HG02970 (cell line): ENCODE measurements at regions not wholly inside any gene's neighbourhood (a gene's known extent, or its start where the extent isn't known, plus 50 kb on each side); places are given as distances from the start of the nearest gene placed in this dataset.

Experiments
- ATAC-seq: cut with Tn5 transposase; IDR thresholded peaks from one replicate; pipeline ENCODE4 v1.9.1; 2021; ENCODE audit warnings: mild to moderate bottlenecking, moderate library complexity, moderate number of reproducible peaks; ENCODE audit not compliant: unreplicated experiment, low FRiP score

DNA sequence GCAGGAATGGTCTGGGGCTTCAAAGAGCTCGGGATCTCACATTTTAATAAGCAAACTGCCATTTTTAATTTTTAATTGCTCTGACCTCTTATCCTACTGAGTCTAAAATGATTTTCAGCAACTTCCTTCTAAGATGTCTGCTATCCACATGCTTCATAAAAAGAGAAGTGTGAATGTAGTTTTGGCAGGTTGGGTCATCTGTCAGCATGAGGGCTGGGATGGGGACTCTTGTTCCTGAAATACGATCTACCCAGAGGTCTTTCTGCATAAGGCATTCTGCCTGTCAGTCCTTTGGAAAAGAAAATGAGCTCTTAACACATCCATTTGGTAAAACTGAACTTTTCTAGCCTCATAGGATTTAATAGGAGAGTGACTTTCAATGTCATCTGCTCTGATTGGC lies 252.8 kb upstream of the APCDD1 start:
- no peak for ATAC-seq

DNA sequence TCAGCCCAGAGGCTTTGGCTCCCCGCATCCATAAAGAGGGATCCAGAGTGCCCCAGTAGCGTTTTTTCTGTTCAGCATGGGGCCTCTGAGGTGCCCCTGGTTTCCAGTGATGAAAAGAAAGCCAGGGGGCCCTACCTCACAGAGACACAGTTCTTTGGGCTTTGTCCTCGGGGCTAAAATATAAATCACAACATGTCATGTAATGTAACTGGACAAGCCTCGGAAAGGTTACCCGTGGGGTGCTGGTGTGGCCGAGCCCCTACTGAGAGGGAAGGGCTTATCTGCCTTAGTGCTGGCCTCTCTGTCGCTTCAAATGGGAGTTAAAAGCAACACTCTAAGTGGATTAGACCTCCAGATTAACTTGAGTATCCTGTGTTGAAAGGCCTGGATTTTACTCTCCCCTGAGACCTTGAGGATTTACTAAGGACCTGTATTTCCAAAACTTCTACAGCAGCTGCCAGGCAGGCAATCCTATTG lies 251.6 kb upstream of the APCDD1 start:
- ATAC-seq, result no peak

DNA sequence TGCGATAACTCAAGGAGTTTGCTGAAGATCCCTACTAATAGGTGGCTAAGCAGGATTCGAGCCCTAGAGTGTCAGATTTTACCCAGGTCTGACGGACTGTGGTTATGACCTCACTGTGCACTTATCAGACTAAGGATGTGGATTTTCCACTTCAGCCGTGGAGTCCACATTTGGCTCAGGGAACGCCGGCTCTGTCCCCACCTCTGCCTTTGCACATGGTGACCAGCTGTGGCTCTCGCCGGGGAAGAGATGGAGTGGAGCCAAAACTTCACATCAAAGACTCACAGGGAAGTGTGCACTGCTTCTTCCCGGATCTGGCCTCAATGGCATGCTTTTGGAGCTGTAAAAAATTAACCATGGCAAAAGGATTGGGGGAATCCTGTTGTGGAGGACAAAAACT lies 249.3 kb upstream of the APCDD1 start:
- ATAC-seq, result no peak

DNA sequence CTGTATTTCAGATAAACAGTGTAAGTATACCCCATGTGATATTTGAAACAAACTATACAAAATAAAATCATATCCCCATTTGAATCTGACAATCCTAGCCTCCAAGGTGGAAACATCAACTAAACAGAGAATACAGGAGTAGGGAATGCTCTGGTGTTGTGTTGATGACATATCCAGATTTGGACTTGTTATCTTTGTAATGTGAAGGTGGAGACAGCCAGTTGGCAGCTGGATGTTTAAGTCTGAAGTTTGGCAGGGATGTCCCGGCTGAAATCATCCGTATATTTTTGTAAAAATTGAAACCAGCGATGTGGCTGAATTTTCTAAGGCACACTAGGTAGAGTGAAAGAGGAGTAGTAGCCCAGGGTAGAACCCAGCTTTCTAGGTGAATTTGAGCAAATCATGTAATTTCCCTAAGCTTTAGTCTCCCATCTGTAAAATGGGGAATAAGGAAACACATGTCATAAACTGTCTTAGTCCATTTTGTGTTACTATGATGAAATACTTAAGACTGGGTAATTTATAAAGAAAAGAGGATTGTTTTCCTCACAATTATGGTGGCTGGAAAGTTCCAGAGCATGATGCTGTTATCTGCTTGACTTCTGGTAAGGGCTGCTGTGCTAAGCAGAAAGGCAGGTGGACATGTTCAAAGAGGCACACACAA lies 246.6 kb upstream of the APCDD1 start:
- ATAC-seq, result no peak

- ATAC-seq, result no peak
Observed at GRCh38 chr18:10209302-10209701, 245.1 kb upstream of the APCDD1 start.

GRCh38 chr18:10210057-10210633 lies 244.3 kb upstream of the APCDD1 start:
- no peak for ATAC-seq

- ATAC-seq, result peak; percentile 79
Observed at GRCh38 chr18:10213526-10213925, 240.9 kb upstream of the APCDD1 start.

GRCh38 chr18:10215446-10215845 lies 239.0 kb upstream of the APCDD1 start:
- ATAC-seq, result no peak

- ATAC-seq, result no peak
Observed at GRCh38 chr18:10216791-10217190, 237.6 kb upstream of the APCDD1 start.

DNA sequence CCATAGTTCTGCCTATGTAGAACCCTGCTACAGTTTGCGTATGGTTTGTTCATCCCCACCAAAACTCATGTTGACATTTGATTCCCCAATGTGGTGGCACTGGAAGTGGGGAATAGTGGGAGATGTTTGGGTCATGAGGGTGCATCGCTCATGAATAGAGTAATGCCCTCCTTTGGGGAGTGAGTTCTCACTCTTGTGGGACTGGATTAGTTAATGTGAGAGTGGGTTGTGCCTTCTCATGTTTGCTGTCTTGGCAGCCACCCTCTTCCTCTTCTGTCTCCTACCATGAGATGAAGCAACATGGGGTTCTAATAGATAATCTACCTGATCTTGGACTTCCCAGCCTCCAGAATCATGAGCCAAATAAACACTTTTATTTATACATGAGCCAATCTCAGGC lies 237.2 kb upstream of the APCDD1 start:
- ATAC-seq, result no peak

DNA sequence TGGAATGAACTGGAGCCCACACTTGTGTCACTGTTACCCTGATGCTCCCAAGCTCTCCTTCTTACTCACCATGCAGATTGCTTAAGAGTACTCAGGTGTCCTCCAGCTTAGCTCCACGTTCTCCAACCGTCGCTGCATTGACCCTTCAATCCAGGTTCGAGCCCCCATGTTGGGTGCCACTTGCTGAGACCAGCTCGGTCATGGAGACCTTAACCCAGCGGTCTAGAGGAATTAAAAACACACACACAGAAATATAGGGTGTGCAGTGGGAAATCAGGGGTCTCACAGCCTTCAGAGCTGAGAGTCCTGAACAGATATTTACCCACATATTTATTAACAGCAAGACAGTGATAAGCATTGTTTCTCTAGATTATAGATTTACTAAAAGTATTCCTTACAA lies 229.1 kb upstream of the APCDD1 start:
- ATAC-seq, result no peak

DNA sequence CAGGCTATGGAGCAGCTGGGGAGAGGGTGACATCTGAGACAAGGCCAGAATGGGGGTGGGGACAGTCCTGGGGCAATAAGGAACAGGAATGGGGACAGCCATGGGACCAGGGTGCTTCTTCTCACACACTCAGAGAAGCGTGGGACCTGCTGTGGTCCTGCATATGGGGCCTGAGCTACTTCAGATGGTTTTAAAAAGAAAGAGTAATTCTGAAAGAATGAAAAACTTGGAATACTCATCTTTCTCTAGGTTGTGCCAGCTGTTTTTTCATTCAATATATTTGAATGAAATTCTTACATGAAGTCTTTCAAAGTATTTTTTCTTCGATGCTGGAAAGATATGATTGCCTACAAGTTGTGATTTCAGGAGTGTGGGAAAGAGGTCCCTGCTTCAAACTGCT lies 227.5 kb upstream of the APCDD1 start:
- no peak for ATAC-seq

DNA sequence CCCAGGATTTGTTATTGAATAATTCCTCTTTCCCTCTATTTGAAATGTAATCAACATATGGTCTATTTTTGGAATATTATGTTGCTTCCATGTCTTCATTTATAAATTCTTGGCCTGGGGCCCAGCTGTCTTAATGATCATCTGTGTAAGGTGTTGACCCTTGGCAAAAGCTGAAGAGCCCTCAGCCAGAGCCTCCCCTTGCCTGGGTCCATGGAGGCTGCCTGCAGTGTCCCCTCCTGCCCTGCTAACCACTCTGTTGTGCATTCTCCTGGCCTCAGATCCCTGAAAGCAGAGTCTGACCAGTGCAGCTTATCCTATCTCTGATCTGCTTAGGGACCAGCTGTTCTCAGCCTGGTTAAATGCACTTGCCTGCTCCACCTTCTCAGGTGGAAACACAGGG lies 226.1 kb upstream of the APCDD1 start:
- ATAC-seq, result no peak

- no peak for ATAC-seq
Observed at GRCh38 chr18:10229458-10229857, 225.0 kb upstream of the APCDD1 start.

GRCh38 chr18:10230072-10230471 lies 224.4 kb upstream of the APCDD1 start:
- ATAC-seq, result no peak

DNA sequence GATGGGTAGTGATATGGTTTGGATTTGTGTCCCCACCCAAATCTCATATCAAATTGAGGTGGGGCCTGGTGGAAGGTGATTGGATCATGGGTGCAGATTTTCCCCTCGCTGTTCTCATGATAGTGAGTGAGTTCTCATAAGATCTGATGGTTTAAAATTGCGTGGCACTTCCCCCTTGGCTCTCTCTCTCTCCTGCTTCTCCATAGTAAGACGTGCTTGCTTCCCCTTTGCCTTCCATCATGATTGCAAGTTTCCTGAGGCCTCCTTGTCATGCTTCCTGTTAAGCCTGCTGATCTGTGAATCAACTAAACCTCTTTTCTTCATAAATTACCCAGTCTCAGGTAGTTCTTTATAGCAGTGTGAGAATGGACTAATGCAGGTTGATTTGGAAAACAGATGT lies 223.2 kb upstream of the APCDD1 start:
- ATAC-seq, result no peak

DNA sequence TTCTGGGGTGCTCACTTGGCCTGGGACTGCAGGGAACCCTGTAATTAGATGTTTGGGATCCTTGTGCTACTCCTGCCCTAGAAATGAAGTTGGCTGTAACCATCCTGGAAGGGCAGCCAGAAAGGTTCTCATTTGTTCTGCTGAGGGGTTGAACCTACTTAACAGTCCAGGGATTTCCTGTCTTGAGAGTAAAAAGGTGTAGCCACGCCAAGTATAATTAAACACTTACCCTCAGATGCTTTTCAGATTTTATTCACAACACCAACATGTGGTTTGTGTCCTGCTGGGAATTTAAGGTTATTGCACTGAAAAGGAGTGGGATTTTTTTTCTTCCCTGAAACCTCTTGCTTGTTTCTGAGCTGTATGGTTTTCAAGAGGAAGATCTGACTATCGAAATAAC lies 222.4 kb upstream of the APCDD1 start:
- ATAC-seq, result no peak

DNA sequence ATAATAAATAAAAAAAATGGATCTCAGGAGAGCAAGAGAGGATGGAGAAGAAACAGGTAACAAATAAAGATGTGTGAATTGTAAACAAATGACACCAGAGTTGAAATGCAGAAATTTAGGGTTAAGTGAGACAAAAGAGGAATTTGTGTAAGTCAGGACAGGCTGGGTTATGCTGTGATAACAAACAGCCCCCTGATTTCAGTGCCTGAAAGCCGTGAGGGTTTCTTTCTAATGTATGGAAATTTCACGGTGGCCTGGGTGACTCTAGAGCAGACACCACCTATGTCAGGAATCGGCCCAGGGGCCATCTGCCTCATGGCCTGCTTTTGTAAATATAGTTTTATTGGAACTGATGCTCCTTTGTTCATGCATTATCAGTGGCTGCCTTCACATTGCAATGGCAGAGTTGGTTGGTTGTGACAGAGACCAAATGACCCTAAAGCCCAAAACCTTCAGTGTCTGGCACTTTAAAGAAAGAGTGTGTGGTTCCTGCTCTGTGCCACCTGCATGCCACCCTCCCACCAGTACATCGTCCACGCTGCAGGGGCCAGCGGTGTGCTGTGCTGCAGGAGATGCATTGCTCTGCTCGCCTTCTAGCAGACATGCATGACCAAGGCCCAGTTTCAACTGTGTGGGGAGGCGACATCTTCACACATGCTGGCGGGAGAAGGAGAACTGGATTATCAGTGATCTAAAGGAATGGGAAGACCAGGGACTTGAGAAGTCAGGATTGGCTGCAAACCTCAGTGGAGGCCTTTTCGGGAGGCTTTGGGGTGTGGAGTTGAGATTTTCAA lies 221.2 kb upstream of the APCDD1 start:
- ATAC-seq, result no peak

DNA sequence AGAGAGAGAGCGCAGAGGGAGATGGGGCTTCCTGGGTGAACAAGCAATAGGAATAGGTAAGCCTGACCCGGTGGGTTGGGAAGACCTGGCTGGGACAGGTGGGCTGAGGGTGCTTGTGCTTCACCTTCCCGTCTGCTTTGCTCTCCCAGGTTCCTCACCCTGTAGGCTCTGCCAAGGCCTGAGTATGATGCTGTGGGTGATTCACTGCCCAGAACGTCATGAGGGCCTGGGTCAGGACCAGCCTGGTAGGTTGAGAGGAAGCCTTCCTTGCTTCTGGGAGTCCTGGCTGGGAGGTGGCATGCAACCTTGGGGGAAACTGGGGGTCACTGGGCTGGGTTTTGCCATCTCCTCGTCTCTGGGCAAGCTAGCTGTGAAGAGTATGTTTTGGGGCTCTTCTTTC lies 220.2 kb upstream of the APCDD1 start:
- no peak for ATAC-seq

DNA sequence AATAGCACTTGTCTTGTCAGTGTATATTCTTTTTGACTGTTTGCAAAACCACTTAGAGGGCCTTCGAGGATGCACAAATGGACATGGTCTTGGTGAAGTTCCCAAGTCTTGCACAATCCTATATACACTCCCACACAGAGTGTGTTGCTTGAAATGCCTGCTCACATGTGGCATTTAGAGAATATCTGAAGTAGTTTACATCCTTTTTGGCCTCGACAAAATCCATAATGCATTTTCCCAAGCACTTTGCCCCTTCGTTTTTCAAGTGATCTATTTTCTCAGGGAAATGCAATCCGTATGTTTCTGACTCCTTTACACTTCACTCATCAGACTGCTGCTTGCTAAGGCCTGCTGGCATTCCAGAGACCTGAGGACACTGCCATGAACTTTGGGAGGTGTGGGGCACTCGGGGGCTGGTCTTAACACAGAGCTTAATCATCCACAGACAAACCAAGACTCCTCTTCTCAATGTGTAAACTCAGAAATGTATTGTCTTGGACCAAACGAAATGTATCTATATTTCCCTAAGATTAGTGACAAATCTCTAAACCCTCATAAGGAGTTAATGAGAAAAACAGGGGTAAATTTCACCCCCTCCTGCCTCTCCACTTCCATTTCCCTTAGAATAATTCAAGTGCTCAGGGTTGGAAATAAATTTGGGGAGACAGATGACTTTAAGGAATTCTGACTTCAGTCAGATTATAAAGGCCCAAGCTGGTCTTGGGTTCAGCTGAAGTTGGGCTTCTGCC lies 219.3 kb upstream of the APCDD1 start:
- ATAC-seq, result no peak

- no peak for ATAC-seq
Observed at GRCh38 chr18:10235661-10235952, 218.8 kb upstream of the APCDD1 start.
